GM08714 (cell line): ENCODE measurements at regions not wholly inside any gene's neighbourhood (a gene's known extent, or its start where the extent isn't known, plus 50 kb on each side); places are given as distances from the start of the nearest gene placed in this dataset.

Experiments used
- H3K4me3 ChIP-seq: fragments of 200-500 bp; sonication (Bioruptor generic); 2 replicates; pipeline ENCODE4 v1.5.1; 2014; ENCODE audit warnings: mild to moderate bottlenecking, low read length, inconsistent platforms
- ZNF274 ChIP-seq: IDR thresholded peaks from 2 replicates; pipeline ENCODE4 v1.6.1; 2012; ENCODE audit warnings: mild to moderate bottlenecking, low read depth, low read length

- H3K4me3 ChIP-seq: no peak overlapping the region
- TF ChIP-seq ZNF274: no peak
These were observed 215.2 kb upstream of the ROPN1 start for GRCh38 chr3:124207077-124207476.

- no peak overlapping the region for H3K4me3 ChIP-seq
- TF ChIP-seq ZNF274: no peak
These were observed 216.1 kb upstream of the ROPN1 start for GRCh38 chr3:124207873-124208485.

- H3K4me3 ChIP-seq: no peak overlapping the region
- TF ChIP-seq ZNF274: no peak
These were observed 217.5 kb upstream of the ROPN1 start for GRCh38 chr3:124209426-124209825.

- TF ChIP-seq ZNF274: no peak
- no peak overlapping the region for H3K4me3 ChIP-seq
These were observed 219.0 kb upstream of the ROPN1 start for GRCh38 chr3:124210899-124211298.

- no peak for TF ChIP-seq ZNF274
- no peak overlapping the region for H3K4me3 ChIP-seq
These were observed 221.7 kb upstream of the ROPN1 start for GRCh38 chr3:124213641-124214040.

- H3K4me3 ChIP-seq: no peak overlapping the region
- no peak for TF ChIP-seq ZNF274
These were observed 225.6 kb upstream of the ROPN1 start for GRCh38 chr3:124217542-124217941.

GRCh38 chr3:124221422-124221821 lies 229.5 kb upstream of the ROPN1 start:
- TF ChIP-seq ZNF274: no peak
- H3K4me3 ChIP-seq: no peak overlapping the region

GRCh38 chr3:124223853-124224252 lies 231.9 kb upstream of the ROPN1 start:
- no peak overlapping the region for H3K4me3 ChIP-seq
- TF ChIP-seq ZNF274: no peak

GRCh38 chr3:124227150-124227630 lies 235.3 kb upstream of the ROPN1 start:
- H3K4me3 ChIP-seq: no peak overlapping the region
- TF ChIP-seq ZNF274: no peak

- TF ChIP-seq ZNF274: no peak
- H3K4me3 ChIP-seq: no peak overlapping the region
These were observed 237.5 kb upstream of the ROPN1 start for GRCh38 chr3:124229420-124229819.

GRCh38 chr3:124229836-124230235 lies 237.9 kb upstream of the ROPN1 start:
- no peak for TF ChIP-seq ZNF274
- no peak overlapping the region for H3K4me3 ChIP-seq

- no peak for TF ChIP-seq ZNF274
- no peak overlapping the region for H3K4me3 ChIP-seq
These were observed 238.5 kb upstream of the ROPN1 start for GRCh38 chr3:124230432-124230831.

GRCh38 chr3:124230998-124231397 lies 239.1 kb upstream of the ROPN1 start:
- no peak overlapping the region for H3K4me3 ChIP-seq
- TF ChIP-seq ZNF274: no peak

- TF ChIP-seq ZNF274: no peak
- no peak overlapping the region for H3K4me3 ChIP-seq
These were observed 242.9 kb upstream of the ROPN1 start for GRCh38 chr3:124234852-124235252.

GRCh38 chr3:124235446-124235845 lies 243.5 kb upstream of the ROPN1 start:
- no peak for TF ChIP-seq ZNF274
- H3K4me3 ChIP-seq: no peak overlapping the region
